ENCODE measurements at regions not wholly inside any gene's neighbourhood (a gene's known extent, or its start where the extent isn't known, plus 50 kb on each side); places are given as distances from the start of the nearest gene placed in this dataset.
"Not testable (repeated sequence)": the region's sequence is repeated elsewhere in the genome, so short reads cannot be mapped to it uniquely, and the experiment has no call there.

GRCh38 chr2:35931115-35931514 lies 424.5 kb upstream of the CRIM1 start:
- no peak for DNase-seq

GRCh38 chr2:35929551-35929950 lies 426.0 kb upstream of the CRIM1 start:
- DNase-seq: no peak

GRCh38 chr2:35920061-35920460 lies 435.5 kb upstream of the CRIM1 start:
- no peak for DNase-seq

- no peak for DNase-seq
Observed at GRCh38 chr2:35915261-35915660, 440.3 kb upstream of the CRIM1 start.

GRCh38 chr2:35891936-35892335 lies 463.6 kb upstream of the CRIM1 start:
- DNase-seq: no peak

GRCh38 chr2:35891528-35891927 lies 464.1 kb upstream of the CRIM1 start:
- DNase-seq: no peak

GRCh38 chr2:35887146-35887545 lies 468.4 kb upstream of the CRIM1 start:
- no peak for DNase-seq

GRCh38 chr2:35873921-35874320 lies 481.7 kb upstream of the CRIM1 start:
- no peak for DNase-seq

GRCh38 chr2:35871672-35872071 lies 483.9 kb upstream of the CRIM1 start:
- no peak for DNase-seq

GRCh38 chr2:35870713-35871112 lies 484.9 kb upstream of the CRIM1 start:
- DNase-seq: no peak

- no peak for DNase-seq
Observed at GRCh38 chr2:35864141-35864540, 491.4 kb upstream of the CRIM1 start.

- no peak for DNase-seq
Observed at GRCh38 chr2:35858216-35858615, 497.4 kb upstream of the CRIM1 start.

- no peak for DNase-seq
Observed at GRCh38 chr2:35857498-35857897, 498.1 kb upstream of the CRIM1 start.

- no peak for DNase-seq
Observed at GRCh38 chr2:35831385-35831784, 524.2 kb upstream of the CRIM1 start.

- no peak for DNase-seq
Observed at GRCh38 chr2:35830833-35831232, 524.7 kb upstream of the CRIM1 start.

GRCh38 chr2:35827086-35827485 lies 528.5 kb upstream of the CRIM1 start:
- no peak for DNase-seq

GRCh38 chr2:35822716-35823115 lies 532.9 kb upstream of the CRIM1 start:
- no peak for DNase-seq

GRCh38 chr2:35821675-35822074 lies 533.9 kb upstream of the CRIM1 start:
- no peak for DNase-seq

- DNase-seq: no peak
Observed at GRCh38 chr2:35820391-35820790, 535.2 kb upstream of the CRIM1 start.

- no peak for DNase-seq
Observed at GRCh38 chr2:35819033-35819432, 536.5 kb upstream of the CRIM1 start.

- DNase-seq: not testable (repeated sequence)
Observed at GRCh38 chr2:35818359-35818758, 537.2 kb upstream of the CRIM1 start.

GRCh38 chr2:35814597-35814996 lies 541.0 kb upstream of the CRIM1 start:
- DNase-seq: not testable (repeated sequence)

- DNase-seq: no peak
Observed at GRCh38 chr2:35803126-35803525, 552.5 kb upstream of the CRIM1 start.

- DNase-seq: no peak
Observed at GRCh38 chr2:35794796-35795450, 560.7 kb upstream of the CRIM1 start.

GRCh38 chr2:35790292-35790691 lies 565.3 kb upstream of the CRIM1 start:
- no peak for DNase-seq

GRCh38 chr2:35788543-35788942 lies 567.0 kb upstream of the CRIM1 start:
- no peak for DNase-seq
